ENCODE measurements at regions not wholly inside any gene's neighbourhood (a gene's known extent, or its start where the extent isn't known, plus 50 kb on each side); places are given as distances from the start of the nearest gene placed in this dataset.

DNA sequence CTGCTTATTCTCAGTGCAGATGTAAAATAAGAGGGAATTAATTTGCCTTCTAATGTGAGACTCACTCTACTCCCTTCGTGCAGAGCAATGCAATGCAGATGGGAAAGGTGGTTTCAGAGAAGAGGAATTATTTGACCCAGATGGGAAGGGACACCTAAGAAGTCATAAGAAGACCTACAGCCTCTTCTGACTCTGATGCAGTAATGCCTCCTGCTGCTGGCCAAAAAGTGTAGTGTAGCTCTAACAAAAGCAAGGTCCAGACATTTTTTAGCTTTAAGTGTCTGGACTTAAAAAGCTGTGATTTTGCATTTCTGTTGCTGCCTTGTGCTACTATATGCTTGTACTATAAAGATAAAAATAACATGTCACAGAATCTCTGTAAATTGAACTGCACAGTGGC lies 501.4 kb downstream of the TTLL7 start:
- no peak for TF ChIP-seq GATA2 (IDR thresholded peaks at IDR 0.05; ENCODE audit: low read depth, low read length)
- no peak for TF ChIP-seq GATA3 (IDR thresholded peaks at IDR 0.05; ENCODE audit: low read depth, low read length)
